ENCODE measurements at regions not wholly inside any gene's neighbourhood (a gene's known extent, or its start where the extent isn't known, plus 50 kb on each side); places are given as distances from the start of the nearest gene placed in this dataset.

GRCh38 chr1:29635501-29636263 is 399.4 kb downstream of the PTPRU start:
- Mint-ChIP-seq H3K9me3 (no peaks in the 10 kb centered on the region), H3K36me3 (ENCODE audit: low read depth) (no peaks in the 10 kb centered on the region), H3K27ac (peak overlapping the region in 1 of 3 experiments; percentile 72), H3K27me3 (ENCODE audit: low read depth) (peaks cover 11% of the 10 kb centered on the region), H3K4me1 (peaks cover 43% of the 10 kb centered on the region), H3K4me3 (no peak overlapping the region)
- TF ChIP-seq CTCF (IDR thresholded peaks at IDR 0.05; ENCODE audit: unreplicated experiment in 3 of 3) = no peak

- Mint-ChIP-seq H3K9me3 (no peaks in the 10 kb centered on the region), H3K27me3 (ENCODE audit: low read depth) (peaks cover 8% of the 10 kb centered on the region), H3K36me3 (ENCODE audit: low read depth) (no peaks in the 10 kb centered on the region), H3K4me1 (peaks cover 43% of the 10 kb centered on the region), H3K27ac (no peak overlapping the region), H3K4me3 (no peak overlapping the region)
- no peak for TF ChIP-seq CTCF (IDR thresholded peaks at IDR 0.05; ENCODE audit: unreplicated experiment in 3 of 3)
Measured at GRCh38 chr1:29634746-29635335, 398.5 kb downstream of the PTPRU start.

GRCh38 chr1:29634324-29634723 is 398.0 kb downstream of the PTPRU start:
- TF ChIP-seq CTCF (IDR thresholded peaks at IDR 0.05; ENCODE audit: unreplicated experiment in 3 of 3) = no peak
- Mint-ChIP-seq H3K27me3 (ENCODE audit: low read depth) (peaks cover 8% of the 10 kb centered on the region), H3K9me3 (no peaks in the 10 kb centered on the region), H3K4me1 (peaks cover 43% of the 10 kb centered on the region), H3K27ac (peak overlapping the region; percentile 74 to 75 (median 74)), H3K36me3 (ENCODE audit: low read depth) (no peaks in the 10 kb centered on the region), H3K4me3 (no peak overlapping the region)

- H3K4me3 Mint-ChIP-seq = no peak overlapping the region
- H3K27me3 Mint-ChIP-seq (ENCODE audit: low read depth) = peaks cover 8% of the 10 kb centered on the region
- H3K9me3 Mint-ChIP-seq = no peaks in the 10 kb centered on the region
- H3K36me3 Mint-ChIP-seq (ENCODE audit: low read depth) = no peaks in the 10 kb centered on the region
- peaks cover 43% of the 10 kb centered on the region for H3K4me1 Mint-ChIP-seq
- peak overlapping the region; percentile 74 to 75 (median 74) for H3K27ac Mint-ChIP-seq
- TF ChIP-seq CTCF (IDR thresholded peaks at IDR 0.05; ENCODE audit: unreplicated experiment in 3 of 3) = no peak
Measured at GRCh38 chr1:29633771-29634170, 397.4 kb downstream of the PTPRU start.

GRCh38 chr1:29632806-29633615 is 396.7 kb downstream of the PTPRU start:
- peaks cover 8% of the 10 kb centered on the region for H3K27me3 Mint-ChIP-seq (ENCODE audit: low read depth)
- H3K27ac Mint-ChIP-seq = peak overlapping the region; percentile 74 to 75 (median 74)
- no peaks in the 10 kb centered on the region for H3K36me3 Mint-ChIP-seq (ENCODE audit: low read depth)

More at GRCh38 chr1:29632806-29633615, 396.7 kb downstream of the PTPRU start:
- peaks cover 43% of the 10 kb centered on the region for H3K4me1 Mint-ChIP-seq
- H3K4me3 Mint-ChIP-seq = no peak overlapping the region
- H3K9me3 Mint-ChIP-seq = no peaks in the 10 kb centered on the region
- TF ChIP-seq CTCF (IDR thresholded peaks at IDR 0.05; ENCODE audit: unreplicated experiment in 3 of 3) = no peak
